Kidney epithelial cell (primary cell): ENCODE measurements at regions not wholly inside any gene's neighbourhood (a gene's known extent, or its start where the extent isn't known, plus 50 kb on each side); places are given as distances from the start of the nearest gene placed in this dataset.
"Not testable (repeated sequence)": the region's sequence is repeated elsewhere in the genome, so short reads cannot be mapped to it uniquely, and the experiment has no call there.

Experiments used
- DNase-seq: peaks from one replicate; pipeline ENCODE4 v3.0.0-alpha.2; 2010; ENCODE audit warnings: low read depth
- H3K27me3 ChIP-seq: 2 replicates; pipeline ENCODE4 v1.6.0; 2011; ENCODE audit warnings: low read length; ENCODE audit not compliant: control insufficient read depth, insufficient read depth
- H3K36me3 ChIP-seq: 2 replicates; pipeline ENCODE4 v1.5.1; 2011; ENCODE audit warnings: low read length; ENCODE audit not compliant: control insufficient read depth, insufficient read depth
- H3K4me3 ChIP-seq: 2 replicates; pipeline ENCODE4 v1.5.1; 2011; ENCODE audit warnings: low read depth, mild to moderate bottlenecking, control low read depth, low read length
- CTCF ChIP-seq: IDR thresholded peaks from 2 replicates; pipeline ENCODE4 v1.5.1; 2011; ENCODE audit warnings: mild to moderate bottlenecking, moderate library complexity, low read length, control low read depth, inconsistent platforms; ENCODE audit not compliant: insufficient read depth, poor library complexity, severe bottlenecking

- H3K4me3 ChIP-seq = no peak overlapping the region
- DNase-seq = no peak
- no peaks in the 10 kb centered on the region for H3K36me3 ChIP-seq
- no peak for TF ChIP-seq CTCF
- H3K27me3 ChIP-seq = peaks cover 19% of the 10 kb centered on the region
Observed at GRCh38 chr9:89679581-89679980, 74.8 kb downstream of the GADD45G start.

DNA sequence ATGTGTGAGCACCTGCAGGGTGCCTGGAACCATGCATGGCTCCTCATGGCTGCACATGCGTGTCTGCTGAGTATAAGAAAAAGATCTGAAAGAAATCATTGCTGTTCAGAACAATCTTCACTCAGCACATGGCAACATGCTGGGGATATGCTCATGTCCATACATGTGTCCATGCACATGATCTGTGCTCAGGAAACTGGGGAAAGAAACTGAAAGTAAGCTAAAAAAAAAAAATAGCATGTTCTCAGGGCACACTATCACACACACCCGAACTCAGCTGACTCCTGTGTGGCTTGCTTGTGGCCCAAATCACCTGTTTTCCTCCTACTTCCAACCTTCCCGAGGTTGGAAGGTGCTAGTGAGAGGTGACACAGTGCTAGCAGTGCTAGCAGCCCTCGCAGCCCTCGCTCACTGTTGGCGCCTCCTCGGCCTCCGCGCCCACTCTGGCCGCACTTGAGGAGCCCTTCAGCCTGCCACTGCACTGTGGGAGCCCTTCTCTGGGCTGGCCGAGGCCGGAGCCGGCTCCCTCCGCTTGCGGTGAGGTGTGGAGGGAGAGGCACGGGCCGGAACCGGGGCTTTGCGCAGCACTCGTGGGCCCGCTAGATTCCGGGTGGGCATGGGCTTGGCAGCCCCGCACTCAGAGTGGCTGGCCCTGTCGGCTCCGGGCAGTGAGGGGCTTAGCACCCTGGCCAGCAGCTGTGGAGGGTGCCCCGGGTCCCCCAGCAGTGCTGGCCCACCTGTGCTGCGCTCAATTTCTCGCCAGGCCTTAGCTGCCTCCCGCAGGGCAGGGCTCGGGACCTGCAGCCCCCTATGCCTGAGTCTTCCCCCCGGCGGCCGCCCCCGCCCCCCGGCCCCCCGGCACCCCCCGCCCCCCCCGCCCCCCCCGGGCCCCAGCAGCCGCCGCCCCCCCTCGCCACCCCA, 76.0 kb downstream of the GADD45G start:
- H3K36me3 ChIP-seq = no peaks in the 10 kb centered on the region
- DNase-seq = no peak
- H3K27me3 ChIP-seq = peaks cover 15% of the 10 kb centered on the region
- TF ChIP-seq CTCF = no peak
- no peak overlapping the region for H3K4me3 ChIP-seq

DNA sequence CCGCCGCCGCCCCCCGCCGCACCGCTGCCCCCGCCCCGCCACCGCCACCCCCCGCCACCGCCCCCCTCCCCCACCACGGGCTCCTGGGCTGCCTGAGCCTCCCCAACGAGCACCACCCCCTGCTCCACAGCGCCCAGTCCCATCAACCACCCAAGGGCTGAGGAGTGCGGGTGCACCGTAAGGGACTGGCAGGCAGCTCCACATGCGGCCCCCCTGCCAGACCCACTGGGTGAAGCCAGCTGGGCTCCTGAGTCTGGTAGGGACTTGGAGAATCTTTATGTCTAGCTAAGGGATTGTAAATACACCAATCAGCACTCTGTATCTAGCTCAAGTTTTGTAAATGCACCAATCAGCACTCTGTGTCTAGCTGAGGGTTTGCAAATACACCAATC, 76.7 kb downstream of the GADD45G start:
- DNase-seq, H3K36me3 ChIP-seq, H3K4me3 ChIP-seq: not testable (repeated sequence)
- H3K27me3 ChIP-seq = peaks cover 10% of the 10 kb centered on the region

DNA sequence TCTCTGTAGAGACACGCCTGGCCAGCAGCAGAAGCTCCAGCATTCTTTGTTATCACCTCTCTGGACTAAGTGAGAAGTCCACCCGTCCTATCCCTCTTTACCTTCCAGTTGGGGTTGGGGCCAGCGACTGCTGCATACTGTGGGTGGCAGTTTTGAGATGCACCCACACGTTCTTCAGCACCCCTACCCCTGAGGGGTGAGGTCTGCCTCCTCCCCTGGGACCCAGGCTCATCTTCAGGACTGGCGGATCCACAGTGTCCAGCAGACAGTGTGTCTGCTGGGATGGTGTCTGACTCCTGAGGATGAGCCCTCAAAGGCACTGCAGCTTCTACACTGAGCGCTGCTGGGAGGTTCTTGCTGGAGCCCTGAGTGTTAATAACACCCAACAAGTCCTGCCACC, 78.8 kb downstream of the GADD45G start:
- H3K4me3 ChIP-seq = no peak overlapping the region
- no peak for DNase-seq
- H3K36me3 ChIP-seq = no peaks in the 10 kb centered on the region
- H3K27me3 ChIP-seq = no peaks in the 10 kb centered on the region
- no peak for TF ChIP-seq CTCF

- no peak for TF ChIP-seq CTCF
Observed at GRCh38 chr9:89684218-89684617, 79.4 kb downstream of the GADD45G start.

DNA sequence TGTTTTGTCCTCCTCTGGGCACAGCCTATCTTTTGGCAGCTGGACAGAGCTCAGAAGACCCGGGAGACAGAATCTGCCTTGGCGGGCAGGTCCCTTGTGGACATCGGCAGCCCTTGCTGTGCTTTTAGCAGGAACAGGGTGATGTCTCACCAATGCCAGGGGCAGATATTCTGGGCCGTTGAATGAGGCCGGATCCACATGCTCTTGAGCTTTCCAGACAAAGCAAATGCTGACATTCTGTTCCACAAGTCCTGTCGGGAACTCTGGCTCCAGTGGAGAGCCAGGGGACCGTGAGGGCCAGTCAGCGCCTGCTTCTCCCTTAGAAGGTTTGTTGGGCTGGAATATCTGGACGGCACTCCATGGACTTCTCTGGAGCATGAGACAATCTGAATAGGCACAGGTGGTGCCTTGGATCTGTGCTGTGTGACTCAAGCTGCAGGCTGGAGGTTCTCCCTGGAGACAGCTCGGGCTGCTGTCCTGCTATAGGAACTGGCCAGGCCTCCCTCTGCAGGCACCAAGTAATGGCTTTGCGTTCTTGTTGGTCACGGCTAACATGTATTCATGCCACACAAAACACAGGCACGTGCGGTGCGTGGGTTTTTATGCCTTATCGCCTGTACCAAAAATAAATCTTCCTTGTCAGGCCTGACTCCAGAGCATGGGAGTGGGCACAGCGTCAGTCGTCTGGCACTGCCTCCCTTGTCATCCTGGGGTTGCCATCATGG, 80.3 kb downstream of the GADD45G start:
- Histone ChIP-seq H3K4me3 (no peak overlapping the region), H3K27me3 (no peaks in the 10 kb centered on the region), H3K36me3 (no peaks in the 10 kb centered on the region)
- no peak for DNase-seq
- no peak for TF ChIP-seq CTCF

More at GRCh38 chr9:89684218-89684617, 79.4 kb downstream of the GADD45G start:
- H3K36me3 ChIP-seq = no peaks in the 10 kb centered on the region
- no peak for DNase-seq
- no peaks in the 10 kb centered on the region for H3K27me3 ChIP-seq
- H3K4me3 ChIP-seq = no peak overlapping the region
